ENCODE measurements at regions not wholly inside any gene's neighbourhood (a gene's known extent, or its start where the extent isn't known, plus 50 kb on each side); places are given as distances from the start of the nearest gene placed in this dataset.

GRCh38 chr1:4549930-4550329 lies 104.5 kb upstream of the AJAP1 start:
- TF ChIP-seq MAX (IDR thresholded peaks at IDR 0.05): no peak
- peak; percentile 87 for TF ChIP-seq REST (IDR thresholded peaks at IDR 0.05; ENCODE audit: low read depth)

GRCh38 chr1:4550941-4551340 lies 103.5 kb upstream of the AJAP1 start:
- TF ChIP-seq TCF12 (IDR thresholded peaks at IDR 0.05; ENCODE audit: low read depth) (no peak), CEBPB (IDR thresholded peaks at IDR 0.05) (no peak)

GRCh38 chr1:4551706-4552105 lies 102.7 kb upstream of the AJAP1 start:
- TF ChIP-seq YY1 (IDR thresholded peaks at IDR 0.05; ENCODE audit: low read depth): no peak
- no peak for TF ChIP-seq MAX (IDR thresholded peaks at IDR 0.05)
- no peak for TF ChIP-seq REST (IDR thresholded peaks at IDR 0.05; ENCODE audit: low read depth)
- no peak for TF ChIP-seq CREB1 (IDR thresholded peaks at IDR 0.05; ENCODE audit: low read depth)
- no peak for TF ChIP-seq USF1 (IDR thresholded peaks at IDR 0.05)
- TF ChIP-seq ZBTB7A (IDR thresholded peaks at IDR 0.05; ENCODE audit: low read depth): no peak
- no peak for TF ChIP-seq EP300 (IDR thresholded peaks at IDR 0.05; ENCODE audit: borderline replicate concordance)
- no peak for TF ChIP-seq TEAD4 (IDR thresholded peaks at IDR 0.05)
- TF ChIP-seq EGR1 (IDR thresholded peaks at IDR 0.05): no peak
- TF ChIP-seq TAF1 (IDR thresholded peaks at IDR 0.05; ENCODE audit: low read depth): no peak

GRCh38 chr1:4553761-4554160 lies 100.6 kb upstream of the AJAP1 start:
- no peak for TF ChIP-seq FOXM1 (IDR thresholded peaks at IDR 0.05; ENCODE audit: borderline replicate concordance, low read depth)
- TF ChIP-seq MAX (IDR thresholded peaks at IDR 0.05): no peak
- TF ChIP-seq CREB1 (IDR thresholded peaks at IDR 0.05; ENCODE audit: low read depth): no peak
- TF ChIP-seq USF1 (IDR thresholded peaks at IDR 0.05): no peak
- no peak for TF ChIP-seq TCF12 (IDR thresholded peaks at IDR 0.05; ENCODE audit: low read depth)
- TF ChIP-seq TEAD4 (IDR thresholded peaks at IDR 0.05): no peak
- no peak for TF ChIP-seq EGR1 (IDR thresholded peaks at IDR 0.05)
- no peak for TF ChIP-seq NFIC (IDR thresholded peaks at IDR 0.05)
- no peak for TF ChIP-seq EP300 (IDR thresholded peaks at IDR 0.05; ENCODE audit: borderline replicate concordance)
- no peak for TF ChIP-seq YY1 (IDR thresholded peaks at IDR 0.05; ENCODE audit: low read depth)
- TF ChIP-seq TAF1 (IDR thresholded peaks at IDR 0.05; ENCODE audit: low read depth): no peak
- no peak for TF ChIP-seq CEBPB (IDR thresholded peaks at IDR 0.05)
- no peak for TF ChIP-seq REST (IDR thresholded peaks at IDR 0.05; ENCODE audit: low read depth)
- TF ChIP-seq RAD21 (IDR thresholded peaks at IDR 0.05; ENCODE audit: low read depth): no peak
- no peak for TF ChIP-seq ZBTB7A (IDR thresholded peaks at IDR 0.05; ENCODE audit: low read depth)

GRCh38 chr1:4554271-4554865 lies 100.0 kb upstream of the AJAP1 start:
- TF ChIP-seq NFIC (IDR thresholded peaks at IDR 0.05): no peak
- TF ChIP-seq ZBTB7A (IDR thresholded peaks at IDR 0.05; ENCODE audit: low read depth): no peak
- TF ChIP-seq EP300 (IDR thresholded peaks at IDR 0.05; ENCODE audit: borderline replicate concordance): no peak
- no peak for TF ChIP-seq TEAD4 (IDR thresholded peaks at IDR 0.05)
- TF ChIP-seq USF1 (IDR thresholded peaks at IDR 0.05): no peak
- no peak for TF ChIP-seq TAF1 (IDR thresholded peaks at IDR 0.05; ENCODE audit: low read depth)
- no peak for TF ChIP-seq FOXM1 (IDR thresholded peaks at IDR 0.05; ENCODE audit: borderline replicate concordance, low read depth)
- no peak for TF ChIP-seq YY1 (IDR thresholded peaks at IDR 0.05; ENCODE audit: low read depth)
- TF ChIP-seq MAX (IDR thresholded peaks at IDR 0.05): no peak
- TF ChIP-seq CEBPB (IDR thresholded peaks at IDR 0.05): no peak
- no peak for TF ChIP-seq REST (IDR thresholded peaks at IDR 0.05; ENCODE audit: low read depth)
- no peak for TF ChIP-seq CREB1 (IDR thresholded peaks at IDR 0.05; ENCODE audit: low read depth)
- no peak for TF ChIP-seq EGR1 (IDR thresholded peaks at IDR 0.05)
- no peak for TF ChIP-seq TCF12 (IDR thresholded peaks at IDR 0.05; ENCODE audit: low read depth)
- no peak for TF ChIP-seq RAD21 (IDR thresholded peaks at IDR 0.05; ENCODE audit: low read depth)

Data from Ishikawa (cell line).